HG03460 (cell line): ENCODE measurements at regions not wholly inside any gene's neighbourhood (a gene's known extent, or its start where the extent isn't known, plus 50 kb on each side); places are given as distances from the start of the nearest gene placed in this dataset.

Experiments used
- ATAC-seq: cut with Tn5 transposase; IDR thresholded peaks from one replicate; pipeline ENCODE4 v1.9.1; 2021; ENCODE audit not compliant: unreplicated experiment

DNA sequence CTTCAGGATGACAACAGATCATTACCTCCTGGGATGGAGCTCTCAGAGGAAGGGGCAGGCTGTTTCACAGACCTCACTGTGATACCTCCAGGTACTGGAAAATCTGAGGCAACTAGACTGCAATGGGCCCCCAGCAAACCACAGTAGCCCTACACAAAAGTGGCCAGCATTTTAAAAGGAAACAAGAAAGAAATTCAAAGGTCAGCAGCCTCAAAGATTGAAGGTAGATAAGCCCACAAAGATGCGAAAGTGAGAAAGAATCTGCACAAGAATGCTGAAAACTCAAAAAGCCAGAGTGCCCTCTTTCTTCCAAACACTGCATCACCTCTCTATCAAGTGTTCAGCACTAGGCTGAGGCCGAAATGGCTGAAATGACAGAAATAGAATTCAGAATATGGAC is 499.5 kb upstream of the CHAC2 start:
- no peak for ATAC-seq

- ATAC-seq: no peak
Measured at GRCh38 chr2:53265544-53266299, 501.9 kb upstream of the CHAC2 start.

- ATAC-seq: no peak
Measured at GRCh38 chr2:53260568-53260967, 507.0 kb upstream of the CHAC2 start.

DNA sequence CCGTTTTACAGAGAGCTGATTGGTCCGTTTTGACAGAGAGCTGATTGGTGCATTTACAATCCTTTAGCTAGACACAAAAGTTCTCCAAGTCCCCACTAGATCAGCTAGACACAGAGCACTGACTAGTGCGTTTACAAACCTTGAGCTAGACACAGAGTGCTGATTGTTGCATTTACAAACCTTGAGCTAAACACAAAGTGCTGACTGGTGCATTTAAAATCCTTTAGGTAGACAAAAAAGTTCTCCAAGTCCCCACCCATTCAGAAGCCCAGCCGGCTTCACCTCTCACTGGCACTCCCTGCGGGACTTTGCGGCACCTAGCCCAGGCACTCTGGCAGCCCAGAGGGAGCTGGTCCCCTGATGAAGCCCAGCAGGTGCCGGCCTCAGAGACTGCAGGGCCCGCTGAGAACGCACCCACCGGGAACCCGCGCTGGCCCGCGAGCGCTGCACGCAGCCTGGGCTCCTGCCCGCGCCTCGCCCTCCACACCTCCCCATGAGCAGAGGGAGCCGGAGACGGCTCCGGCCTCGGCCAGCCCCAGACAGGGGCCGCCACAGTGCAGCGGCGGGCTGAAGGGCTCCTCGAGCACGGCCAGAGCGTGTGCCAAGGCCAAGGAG is 508.1 kb upstream of the CHAC2 start:
- no peak for ATAC-seq

- ATAC-seq: no peak
Measured at GRCh38 chr2:53257287-53257686, 510.3 kb upstream of the CHAC2 start.

DNA sequence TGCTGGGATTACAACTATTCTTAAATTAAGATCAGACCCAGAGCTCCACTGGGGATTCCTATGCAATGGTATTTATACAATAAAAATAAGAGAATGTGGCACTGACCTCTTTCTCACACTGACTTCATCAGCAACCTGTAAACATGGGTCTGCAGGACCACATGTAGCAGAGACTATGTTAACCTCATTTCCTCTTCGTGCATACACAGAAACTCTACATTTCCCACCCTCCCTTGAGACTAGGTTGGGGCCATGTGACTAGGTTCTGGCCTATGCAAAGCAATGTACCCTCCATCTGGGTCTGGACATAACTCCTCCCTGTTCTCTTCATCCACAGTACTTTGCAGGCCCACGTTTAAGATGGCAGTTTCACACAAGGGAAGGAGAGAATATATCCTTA is 514.4 kb upstream of the CHAC2 start:
- ATAC-seq: no peak

DNA sequence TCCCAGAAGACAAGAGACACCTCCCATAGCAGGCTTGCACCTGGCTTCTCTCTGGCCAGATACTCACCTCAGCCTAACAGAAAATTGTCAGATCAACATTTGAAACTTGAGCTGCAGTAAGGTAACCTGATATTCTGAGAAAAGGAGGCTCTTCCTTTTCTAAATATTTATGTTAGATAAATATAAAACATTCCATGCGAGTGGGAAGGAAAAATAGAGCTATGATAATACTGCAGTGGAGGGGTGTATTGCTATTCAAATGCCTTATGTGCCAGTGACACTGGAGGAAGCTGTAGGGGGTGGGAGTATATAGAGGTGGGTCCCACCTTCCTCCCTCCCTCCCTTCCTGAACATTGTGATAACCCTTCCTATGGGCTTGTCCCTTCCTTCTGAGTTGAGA is 515.5 kb upstream of the CHAC2 start:
- no peak for ATAC-seq

GRCh38 chr2:53247956-53248735 is 519.5 kb upstream of the CHAC2 start:
- no peak for ATAC-seq

GRCh38 chr2:53243430-53243829 is 524.2 kb upstream of the CHAC2 start:
- ATAC-seq: no peak

- no peak for ATAC-seq
Measured at GRCh38 chr2:53242090-53242489, 525.5 kb upstream of the CHAC2 start.

GRCh38 chr2:53235836-53236582 is 531.6 kb upstream of the CHAC2 start:
- ATAC-seq: no peak

GRCh38 chr2:53234548-53234903 is 533.1 kb upstream of the CHAC2 start:
- no peak for ATAC-seq

DNA sequence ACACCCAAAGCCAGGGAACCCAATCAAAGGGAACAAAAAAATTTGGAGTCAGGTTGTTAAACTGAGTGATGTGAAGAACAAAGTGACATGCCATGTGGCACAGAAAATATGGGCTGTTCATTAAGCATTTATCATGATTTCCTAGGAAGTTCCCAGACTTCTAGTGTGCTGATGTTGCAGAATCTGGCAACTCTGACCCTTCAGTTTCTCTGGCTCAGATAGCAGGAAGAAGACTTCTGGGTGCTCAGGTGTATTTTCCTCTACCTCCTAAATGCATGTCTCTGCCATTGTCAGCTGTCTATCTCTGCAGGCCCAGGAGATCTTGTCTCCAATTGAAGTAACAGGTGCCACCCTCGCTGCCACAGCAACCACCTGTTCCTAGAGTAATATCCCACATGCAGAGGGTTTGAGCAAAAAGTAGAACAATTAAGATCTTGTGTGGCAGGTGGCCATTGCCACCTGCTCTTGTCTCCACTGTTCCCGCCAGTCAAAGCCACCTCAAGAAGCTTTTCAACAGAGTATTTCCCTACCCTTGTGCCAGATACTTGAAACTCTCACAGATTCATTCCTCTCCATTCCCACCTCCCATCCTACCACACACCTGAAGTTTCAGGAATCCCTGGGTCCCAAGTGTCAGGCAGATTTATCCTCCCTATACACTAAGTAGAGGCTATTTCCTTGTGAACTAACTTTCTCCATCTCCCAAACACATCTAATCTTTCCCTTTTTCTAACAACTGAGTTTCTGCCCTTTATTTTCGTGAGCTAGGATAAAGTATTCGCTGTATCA is 533.7 kb upstream of the CHAC2 start:
- no peak for ATAC-seq

DNA sequence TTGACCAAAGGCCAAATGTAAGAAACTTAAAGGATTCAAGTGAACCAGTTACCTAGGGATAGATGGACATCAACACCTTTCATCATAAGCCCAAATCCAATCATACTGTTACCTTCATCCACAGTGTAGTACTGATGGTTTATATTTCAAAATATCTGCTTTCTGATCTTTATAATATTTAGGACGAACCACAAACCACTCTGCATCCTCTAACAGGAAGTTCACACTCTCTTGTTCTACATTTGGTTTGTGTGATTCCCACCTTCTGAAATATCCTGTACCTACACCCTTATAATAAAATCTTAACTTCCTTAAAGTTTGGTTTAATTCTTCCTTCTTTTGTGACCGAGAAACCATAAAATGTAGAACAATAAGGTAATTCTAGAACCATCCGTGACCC is 535.7 kb upstream of the CHAC2 start:
- ATAC-seq: no peak

DNA sequence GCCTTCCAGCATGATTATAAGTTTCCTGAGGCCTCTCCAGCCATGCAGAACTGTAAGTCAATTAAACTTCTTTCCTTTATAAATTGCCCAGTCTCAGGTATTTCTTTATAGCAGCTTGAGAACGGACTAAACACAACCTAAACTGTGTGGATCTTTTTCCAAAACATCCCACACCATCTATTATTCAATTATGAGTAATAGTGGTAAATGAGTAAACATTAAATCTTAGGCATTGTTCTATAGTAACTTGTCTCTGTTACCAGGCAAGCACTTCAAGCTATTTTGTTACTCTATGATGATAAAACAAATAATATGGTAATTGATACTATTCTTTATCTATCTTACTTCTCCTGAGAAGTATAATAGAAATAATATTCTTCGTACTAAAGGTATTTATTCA is 536.9 kb upstream of the CHAC2 start:
- ATAC-seq: no peak

DNA sequence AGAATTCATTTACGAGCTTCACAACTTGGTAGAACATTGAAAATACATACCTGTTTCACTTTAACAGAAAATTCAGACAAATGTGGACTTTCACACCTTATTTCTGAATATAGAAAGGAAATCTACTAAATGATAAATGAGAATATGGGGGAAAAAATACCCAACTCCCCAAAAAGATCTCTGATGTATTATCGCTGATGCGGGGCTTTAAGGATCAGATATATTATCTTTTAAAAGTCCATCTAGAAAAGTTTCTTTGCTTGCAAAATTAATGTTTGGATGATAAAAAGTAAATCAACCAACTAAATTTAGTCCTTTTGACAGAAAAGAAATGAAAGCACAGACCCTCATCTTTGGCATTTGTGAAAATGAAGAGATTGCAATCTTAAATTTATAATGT is 540.1 kb upstream of the CHAC2 start:
- no peak for ATAC-seq

DNA sequence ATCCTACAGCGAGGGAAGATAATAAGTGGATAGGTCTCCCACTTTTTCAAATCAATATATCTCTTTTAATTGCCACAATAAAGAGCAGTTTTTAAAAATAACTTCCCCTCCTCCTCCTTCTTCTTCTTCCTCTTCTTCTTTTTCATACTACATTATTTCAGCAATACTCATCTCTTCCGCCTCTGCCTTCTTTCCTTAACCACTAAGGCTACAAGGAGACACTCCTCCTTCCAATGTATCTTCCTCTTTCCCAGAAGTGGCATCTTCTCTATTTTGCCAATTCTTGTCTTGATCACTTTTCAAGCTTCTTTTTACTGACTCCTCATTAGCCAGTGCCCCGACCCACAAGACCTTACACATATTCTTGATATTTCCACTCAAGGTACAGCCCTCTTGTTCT is 546.6 kb upstream of the CHAC2 start:
- no peak for ATAC-seq

DNA sequence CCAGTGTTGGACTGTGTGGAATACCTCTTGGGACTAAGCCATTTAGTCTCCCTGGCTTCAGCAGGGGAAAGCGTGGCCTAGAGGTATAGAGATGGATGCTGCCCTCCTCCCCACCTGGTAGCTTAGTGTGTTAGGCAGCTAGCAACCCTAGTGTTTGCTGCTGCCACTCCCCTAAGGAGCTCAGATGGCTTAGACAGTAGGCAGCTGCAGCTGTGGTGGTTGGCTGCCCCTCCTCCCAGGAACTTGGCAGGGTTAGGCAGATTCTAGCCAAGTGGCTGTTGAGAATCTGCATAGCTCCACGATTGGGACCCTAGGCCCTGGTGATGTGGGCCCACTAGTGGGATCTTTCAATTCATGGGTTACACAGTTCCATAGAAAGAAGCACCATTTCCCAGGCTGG is 550.4 kb upstream of the CHAC2 start:
- ATAC-seq: no peak

GRCh38 chr2:53216805-53217204 is 550.8 kb upstream of the CHAC2 start:
- ATAC-seq: no peak

- no peak for ATAC-seq
Measured at GRCh38 chr2:53212576-53212975, 555.0 kb upstream of the CHAC2 start.
